GM23248 (cell line): ENCODE measurements at regions not wholly inside any gene's neighbourhood (a gene's known extent, or its start where the extent isn't known, plus 50 kb on each side); places are given as distances from the start of the nearest gene placed in this dataset.

Experiments used
- DNase-seq: peaks from one replicate; pipeline ENCODE4 v3.0.0-alpha.2; 2015
- H2AFZ ChIP-seq: fragments of 200-600 bp; sonication (generic); 2 replicates; pipeline ENCODE4 v1.6.1; 2016; ENCODE audit warnings: antibody characterized with exemption
- H3F3A ChIP-seq: fragments of 200-600 bp; sonication (generic); 2 replicates; pipeline ENCODE4 v1.6.1; 2016; ENCODE audit warnings: mild to moderate bottlenecking, antibody characterized with exemption, mixed run types; ENCODE audit not compliant: insufficient read depth
- H3K27ac ChIP-seq: fragments of 200-600 bp; sonication (generic); 2 replicates; pipeline ENCODE4 v1.5.1; 2016; ENCODE audit warnings: mild to moderate bottlenecking
- H3K27me3 ChIP-seq: fragments of 200-600 bp; sonication (generic); replicated peaks from 2 replicates; pipeline ENCODE4 v1.6.1; 2016; ENCODE audit warnings: mild to moderate bottlenecking; ENCODE audit not compliant: insufficient read depth
- H3K36me3 ChIP-seq: fragments of 200-600 bp; sonication (generic); 2 replicates; pipeline ENCODE4 v1.6.1; 2016; ENCODE audit warnings: low read depth, mild to moderate bottlenecking
- H3K4me1 ChIP-seq: fragments of 200-600 bp; sonication (generic); 2 replicates; pipeline ENCODE4 v1.6.1; 2016; ENCODE audit warnings: mild to moderate bottlenecking; ENCODE audit not compliant: insufficient read depth
- H3K4me2 ChIP-seq: fragments of 200-600 bp; sonication (generic); one replicate; pipeline ENCODE4 v1.6.1; 2016; ENCODE audit warnings: mild to moderate bottlenecking; ENCODE audit not compliant: unreplicated experiment
- H3K4me3 ChIP-seq: fragments of 200-600 bp; sonication (generic); 2 replicates; pipeline ENCODE4 v1.5.1; 2016; ENCODE audit warnings: mild to moderate bottlenecking
- H3K79me2 ChIP-seq: fragments of 200-600 bp; sonication (generic); 2 replicates; pipeline ENCODE4 v1.6.1; 2016; ENCODE audit warnings: mild to moderate bottlenecking; ENCODE audit not compliant: insufficient read depth
- H3K9ac ChIP-seq: fragments of 200-600 bp; sonication (generic); 2 replicates; pipeline ENCODE4 v1.6.1; 2016; ENCODE audit warnings: mild to moderate bottlenecking
- H3K9me2 ChIP-seq: fragments of 200-600 bp; sonication (generic); 2 replicates; pipeline ENCODE4 v1.6.1; 2016; ENCODE audit warnings: mixed run types, mild to moderate bottlenecking, moderate library complexity; ENCODE audit not compliant: insufficient read depth
- H3K9me3 ChIP-seq: fragments of 200-600 bp; sonication (generic); one replicate; pipeline ENCODE4 v1.6.1; 2017; ENCODE audit warnings: low read depth
- H4K20me1 ChIP-seq: fragments of 200-600 bp; sonication (generic); 2 replicates; pipeline ENCODE4 v1.6.0; 2016; ENCODE audit not compliant: insufficient read depth
- EZH2 ChIP-seq: fragments of 200-600 bp; sonication (generic); IDR thresholded peaks from 2 replicates; pipeline ENCODE4 v1.6.1; 2018; ENCODE audit warnings: antibody characterized with exemption, mild to moderate bottlenecking; ENCODE audit not compliant: insufficient read depth, poor library complexity, severe bottlenecking
- EZH2phosphoT487 ChIP-seq: fragments of 200-600 bp; sonication (generic); IDR thresholded peaks from 2 replicates; pipeline ENCODE4 v1.6.1; 2018; ENCODE audit warnings: antibody characterized with exemption, moderate library complexity, mild to moderate bottlenecking, low read depth; ENCODE audit not compliant: insufficient read depth
- WGBS, 2 experiments: methylation state at CpG; one replicate each; pipeline ENCODE4 v1.1.6; 2015 to 2017; ENCODE audit warnings: low lambda C conversion rate in 2 of 2, low coverage in 1 of 2; ENCODE audit errors: missing lambda C conversion rate in 2 of 2; 5-methylcytosine and 5-hydroxymethylcytosine counted together
- in situ Hi-C: fragments of 300-500 bp; cut with MboI; formaldehyde crosslinking; loops from 2 replicates; pipeline ENCODE4 v1.15.0; 2020

- no peak for DNase-seq
- Histone ChIP-seq H3K79me2 (no peaks in the 10 kb centered on the region), H3K4me1 (no peaks in the 10 kb centered on the region), H3K9me2 (no peaks in the 10 kb centered on the region), H3K36me3 (no peaks in the 10 kb centered on the region), H3K27me3 (no peaks in the 10 kb centered on the region; the same call in 1 of the 2 replicates), H3F3A (no peaks in the 10 kb centered on the region), H2AFZ (no peak overlapping the region), H3K4me2 (no peak overlapping the region), H3K4me3 (no peak overlapping the region), H3K9ac (no peak overlapping the region), H3K27ac (no peak overlapping the region), H3K9me3 (no peaks in the 10 kb centered on the region), H4K20me1 (no peaks in the 10 kb centered on the region)
- TF ChIP-seq EZH2 (no peak), EZH2phosphoT487 (no peak)
- in situ Hi-C loops = no loop called here
- 10 to 17% methylated on average over 2 of the region's 2 CpGs for WGBS, 2 experiments
These were observed 75.1 kb upstream of the PGBD5 start for GRCh38 chr1:230501242-230501641.

GRCh38 chr1:230500063-230500462 is 73.9 kb upstream of the PGBD5 start:
- no peaks in the 10 kb centered on the region for H3K9me2 ChIP-seq
- no peak overlapping the region for H3K9ac ChIP-seq
- H3K4me2 ChIP-seq = no peak overlapping the region
- no peak overlapping the region for H2AFZ ChIP-seq
- no peaks in the 10 kb centered on the region for H3K4me1 ChIP-seq
- TF ChIP-seq EZH2phosphoT487 (no peak), EZH2 (no peak)
- H3K27ac ChIP-seq = no peak overlapping the region
- no peak for DNase-seq
- H3K36me3 ChIP-seq = no peaks in the 10 kb centered on the region
- H4K20me1 ChIP-seq = no peaks in the 10 kb centered on the region
- no peaks in the 10 kb centered on the region for H3F3A ChIP-seq
- 44 to 45% methylated on average over 3 of the region's 3 CpGs for WGBS, 2 experiments
- H3K79me2 ChIP-seq = no peaks in the 10 kb centered on the region
- in situ Hi-C loops = no loop called here
- H3K9me3 ChIP-seq = no peaks in the 10 kb centered on the region
- H3K4me3 ChIP-seq = no peak overlapping the region
- no peaks in the 10 kb centered on the region; the same call in 1 of the 2 replicates for H3K27me3 ChIP-seq

- Histone ChIP-seq H3K4me3 (no peak overlapping the region), H3K79me2 (no peaks in the 10 kb centered on the region), H3K4me2 (no peak overlapping the region), H3K4me1 (no peaks in the 10 kb centered on the region), H3K9me3 (no peaks in the 10 kb centered on the region), H3K9ac (no peak overlapping the region), H3K9me2 (no peaks in the 10 kb centered on the region), H3K27ac (no peak overlapping the region), H3K36me3 (no peaks in the 10 kb centered on the region), H4K20me1 (no peaks in the 10 kb centered on the region), H2AFZ (no peak overlapping the region), H3F3A (no peaks in the 10 kb centered on the region), H3K27me3 (no peaks in the 10 kb centered on the region; the same call in 1 of the 2 replicates)
- 36 to 60% methylated on average over 4 of the region's 4 CpGs for WGBS, 2 experiments
- DNase-seq = no peak
- in situ Hi-C loops = no loop called here
- no peak for TF ChIP-seq EZH2
- no peak for TF ChIP-seq EZH2phosphoT487
These were observed 73.4 kb upstream of the PGBD5 start for GRCh38 chr1:230499496-230499895.

GRCh38 chr1:230498704-230499103 is 72.6 kb upstream of the PGBD5 start:
- Histone ChIP-seq H3K9me2 (no peaks in the 10 kb centered on the region), H3K4me1 (no peaks in the 10 kb centered on the region), H3F3A (no peaks in the 10 kb centered on the region), H3K36me3 (no peaks in the 10 kb centered on the region), H3K27me3 (no peaks in the 10 kb centered on the region), H3K9me3 (no peaks in the 10 kb centered on the region), H2AFZ (no peak overlapping the region), H3K9ac (no peak overlapping the region), H3K4me3 (no peak overlapping the region), H3K27ac (no peak overlapping the region), H3K79me2 (no peaks in the 10 kb centered on the region), H4K20me1 (no peaks in the 10 kb centered on the region), H3K4me2 (no peak overlapping the region)
- TF ChIP-seq EZH2 (no peak), EZH2phosphoT487 (no peak)
- in situ Hi-C loops = no loop called here
- WGBS, 2 experiments = 61 to 66% methylated on average over 6 of the region's 6 CpGs
- DNase-seq = no peak

GRCh38 chr1:230496451-230496850 is 70.3 kb upstream of the PGBD5 start:
- WGBS, 2 experiments = 12 to 17% methylated on average over 3 of the region's 3 CpGs

More at GRCh38 chr1:230496451-230496850, 70.3 kb upstream of the PGBD5 start:
- H3K4me2 ChIP-seq = no peak overlapping the region
- no peak overlapping the region for H3K9ac ChIP-seq
- H2AFZ ChIP-seq = no peak overlapping the region
- H3K27me3 ChIP-seq = 0 out of 2 replicates have a peak, but pooled peaks cover 3% of the 10 kb centered on the region
- in situ Hi-C loops = no loop called here
- H3K4me3 ChIP-seq = no peak overlapping the region
- no peaks in the 10 kb centered on the region for H3K9me3 ChIP-seq
- H3K9me2 ChIP-seq = no peaks in the 10 kb centered on the region
- TF ChIP-seq EZH2 (no peak), EZH2phosphoT487 (no peak)
- no peak overlapping the region for H3K27ac ChIP-seq
- no peaks in the 10 kb centered on the region for H3F3A ChIP-seq
- DNase-seq = no peak
- no peaks in the 10 kb centered on the region for H3K79me2 ChIP-seq
- no peaks in the 10 kb centered on the region for H4K20me1 ChIP-seq
- H3K36me3 ChIP-seq = no peaks in the 10 kb centered on the region
- H3K4me1 ChIP-seq = no peaks in the 10 kb centered on the region
